Suprapubic skin (tissue), 4 donors: ENCODE measurements at regions not wholly inside any gene's neighbourhood (a gene's known extent, or its start where the extent isn't known, plus 50 kb on each side); places are given as distances from the start of the nearest gene placed in this dataset.

Experiments
- DNase-seq, 2 donors: peaks; one replicate each; pipeline ENCODE4 v3.0.0-alpha.2; 2019; ENCODE audit warnings: low spot score in 2 of 2
- H3K27ac ChIP-seq: fragments of 200-600 bp; sonication (generic); one replicate; pipeline ENCODE4 v1.5.1; 2019
- H3K27me3 ChIP-seq: fragments of 200-600 bp; sonication (generic); one replicate; pipeline ENCODE4 v1.5.1; 2019
- H3K36me3 ChIP-seq: fragments of 200-600 bp; sonication (generic); one replicate; pipeline ENCODE4 v1.5.1; 2019
- H3K4me1 ChIP-seq: fragments of 200-600 bp; sonication (generic); one replicate; pipeline ENCODE4 v1.5.1; 2019
- H3K4me3 ChIP-seq: fragments of 200-600 bp; sonication (generic); one replicate; pipeline ENCODE4 v1.5.1; 2019; ENCODE audit warnings: mild to moderate bottlenecking
- H3K9me3 ChIP-seq: fragments of 200-600 bp; sonication (generic); one replicate; pipeline ENCODE4 v1.5.1; 2019
- EP300 ChIP-seq: sonication (generic); formaldehyde crosslinking; IDR thresholded peaks from one replicate; pipeline ENCODE4 v1.6.1; 2017; ENCODE audit warnings: antibody characterized with exemption
- POLR2A ChIP-seq, 2 donors: fragments of 450-650 bp; IDR thresholded peaks; one replicate each; pipeline ENCODE4 v1.6.1; 2017; ENCODE audit warnings: antibody characterized with exemption in 2 of 2, mild to moderate bottlenecking in 2 of 2, moderate library complexity in 2 of 2
- POLR2AphosphoS5 ChIP-seq, 3 donors: sonication (generic); formaldehyde crosslinking; IDR thresholded peaks; one replicate each; pipeline ENCODE4 v1.6.1; 2017; ENCODE audit warnings: antibody characterized with exemption in 3 of 3
- WGBS: methylation state at CpG from one replicate; pipeline ENCODE4 v1.1.5; 2018; 5-methylcytosine and 5-hydroxymethylcytosine counted together
- TF ChIP-seq, protein P1 (sequence below), 2 donors: fragments of 200-600 bp in 1 of 2; fragments of 450-650 bp in 1 of 2; sonication (generic) in 1 of 2; IDR thresholded peaks; one replicate each; pipeline ENCODE4 v1.5.1; 2016 to 2019; ENCODE audit warnings: antibody characterized with exemption in 2 of 2, mild to moderate bottlenecking in 1 of 2, moderate library complexity in 1 of 2

DNA sequence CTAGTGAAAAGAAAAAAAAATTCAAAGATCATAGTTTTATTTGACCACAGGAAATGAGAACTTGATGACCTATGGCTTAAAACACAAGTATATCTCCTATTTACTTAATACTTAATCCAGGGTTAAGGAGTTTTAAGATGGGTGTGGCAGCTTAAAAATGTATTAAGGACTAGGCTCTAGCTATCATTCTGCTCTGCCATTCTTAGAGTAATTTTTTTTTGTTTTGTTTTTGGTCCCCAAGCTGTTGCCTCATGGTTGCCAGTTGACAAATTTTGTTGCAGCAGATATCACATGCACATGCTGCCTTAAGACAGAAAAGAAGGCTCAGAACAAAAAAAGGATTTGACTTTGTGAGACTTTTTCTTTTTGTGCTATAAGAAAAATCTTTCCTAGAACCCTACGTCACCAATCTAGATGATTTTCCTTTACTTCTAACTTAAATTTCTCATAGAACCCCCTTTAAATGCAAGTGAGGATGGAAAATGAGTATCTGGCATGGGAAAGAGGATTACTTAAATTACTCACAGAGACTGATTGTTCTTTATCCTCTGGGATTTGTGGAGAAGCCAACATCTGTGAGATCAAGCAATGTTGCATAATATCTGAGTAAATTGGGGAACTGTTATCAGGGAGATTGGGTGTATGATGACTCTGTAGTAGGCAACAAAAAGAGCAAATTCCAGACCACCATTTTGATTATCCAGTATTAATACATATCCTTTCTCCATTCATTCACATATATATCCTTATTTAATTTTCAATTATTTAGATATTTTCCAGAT lies 364.7 kb upstream of the CD180 start:
- H3K27me3 ChIP-seq = no peaks in the 10 kb centered on the region
- H3K4me1 ChIP-seq = peaks cover 3% of the 10 kb centered on the region
- TF ChIP-seq EP300 = no peak
- TF ChIP-seq POLR2A (IDR thresholded peaks at IDR 0.05) = no peak
- no peak for TF ChIP-seq POLR2AphosphoS5 (IDR thresholded peaks at IDR 0.05)
- TF ChIP-seq, protein P1, sequence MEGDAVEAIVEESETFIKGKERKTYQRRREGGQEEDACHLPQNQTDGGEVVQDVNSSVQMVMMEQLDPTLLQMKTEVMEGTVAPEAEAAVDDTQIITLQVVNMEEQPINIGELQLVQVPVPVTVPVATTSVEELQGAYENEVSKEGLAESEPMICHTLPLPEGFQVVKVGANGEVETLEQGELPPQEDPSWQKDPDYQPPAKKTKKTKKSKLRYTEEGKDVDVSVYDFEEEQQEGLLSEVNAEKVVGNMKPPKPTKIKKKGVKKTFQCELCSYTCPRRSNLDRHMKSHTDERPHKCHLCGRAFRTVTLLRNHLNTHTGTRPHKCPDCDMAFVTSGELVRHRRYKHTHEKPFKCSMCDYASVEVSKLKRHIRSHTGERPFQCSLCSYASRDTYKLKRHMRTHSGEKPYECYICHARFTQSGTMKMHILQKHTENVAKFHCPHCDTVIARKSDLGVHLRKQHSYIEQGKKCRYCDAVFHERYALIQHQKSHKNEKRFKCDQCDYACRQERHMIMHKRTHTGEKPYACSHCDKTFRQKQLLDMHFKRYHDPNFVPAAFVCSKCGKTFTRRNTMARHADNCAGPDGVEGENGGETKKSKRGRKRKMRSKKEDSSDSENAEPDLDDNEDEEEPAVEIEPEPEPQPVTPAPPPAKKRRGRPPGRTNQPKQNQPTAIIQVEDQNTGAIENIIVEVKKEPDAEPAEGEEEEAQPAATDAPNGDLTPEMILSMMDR (IDR thresholded peaks at IDR 0.05) = no peak
- WGBS = 94% methylated on average over 1 of the region's 1 CpG
- no peak overlapping the region for H3K27ac ChIP-seq
- no peak for DNase-seq
- no peaks in the 10 kb centered on the region for H3K36me3 ChIP-seq
- H3K9me3 ChIP-seq = peaks cover 9% of the 10 kb centered on the region
- H3K4me3 ChIP-seq = no peak overlapping the region

DNA sequence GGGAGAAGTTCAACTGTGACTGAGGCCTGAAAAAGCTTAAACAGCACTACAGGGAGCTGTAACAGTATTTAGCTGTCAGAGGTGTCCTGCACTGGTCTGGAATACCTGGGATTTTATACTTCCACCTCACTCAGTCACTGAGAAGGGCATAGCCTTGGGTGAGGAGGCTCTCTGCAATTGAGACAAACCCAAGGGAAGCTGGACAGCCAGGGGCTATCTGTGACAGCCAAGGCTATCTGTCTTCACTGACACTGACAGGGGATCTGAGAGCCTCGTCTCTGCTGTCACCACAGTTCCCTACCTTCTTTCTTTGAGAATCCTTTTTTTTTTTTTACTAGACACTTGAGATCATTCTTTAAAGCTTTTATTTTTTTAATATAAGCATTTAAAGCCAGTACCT lies 356.2 kb upstream of the CD180 start:
- Histone ChIP-seq H3K36me3 (no peaks in the 10 kb centered on the region), H3K9me3 (no peaks in the 10 kb centered on the region), H3K27ac (no peak overlapping the region), H3K4me3 (no peak overlapping the region), H3K27me3 (no peaks in the 10 kb centered on the region), H3K4me1 (peaks cover 4% of the 10 kb centered on the region)
- 88% methylated on average over 1 of the region's 1 CpG for WGBS
- no peak for DNase-seq
- TF ChIP-seq POLR2A (IDR thresholded peaks at IDR 0.05) = no peak

- H3K9me3 ChIP-seq = no peaks in the 10 kb centered on the region
- peaks cover 4% of the 10 kb centered on the region for H3K4me1 ChIP-seq
- TF ChIP-seq, protein P1 (IDR thresholded peaks at IDR 0.05) = no peak
- no peak for TF ChIP-seq POLR2A (IDR thresholded peaks at IDR 0.05)
- no peak for TF ChIP-seq EP300
- TF ChIP-seq POLR2AphosphoS5 (IDR thresholded peaks at IDR 0.05) = no peak
- H3K4me3 ChIP-seq = no peak overlapping the region
- WGBS = 96% methylated on average over 4 of the region's 4 CpGs
- H3K27ac ChIP-seq = no peak overlapping the region
- no peaks in the 10 kb centered on the region for H3K27me3 ChIP-seq
- no peak for DNase-seq
- H3K36me3 ChIP-seq = no peaks in the 10 kb centered on the region
Measured at GRCh38 chr5:67549947-67550346, 353.3 kb upstream of the CD180 start.

- 47% methylated on average over 3 of the region's 3 CpGs for WGBS
- H3K9me3 ChIP-seq = no peaks in the 10 kb centered on the region
- TF ChIP-seq POLR2AphosphoS5 (IDR thresholded peaks at IDR 0.05) (no peak), POLR2A (IDR thresholded peaks at IDR 0.05) (no peak), EP300 (no peak)
- TF ChIP-seq, protein P1 (IDR thresholded peaks at IDR 0.05) = no peak
- no peak overlapping the region for H3K27ac ChIP-seq
- no peaks in the 10 kb centered on the region for H3K27me3 ChIP-seq
- no peak overlapping the region for H3K4me3 ChIP-seq
- H3K36me3 ChIP-seq = no peaks in the 10 kb centered on the region
- peaks cover 8% of the 10 kb centered on the region for H3K4me1 ChIP-seq
- DNase-seq = no peak
Measured at GRCh38 chr5:67549296-67549618, 352.7 kb upstream of the CD180 start.

GRCh38 chr5:67548520-67549295 lies 352.1 kb upstream of the CD180 start:
- Histone ChIP-seq H3K9me3 (no peaks in the 10 kb centered on the region), H3K4me3 (no peak overlapping the region), H3K4me1 (peaks cover 13% of the 10 kb centered on the region), H3K36me3 (no peaks in the 10 kb centered on the region), H3K27ac (no peak overlapping the region), H3K27me3 (no peaks in the 10 kb centered on the region)
- 70% methylated on average over 8 of the region's 8 CpGs for WGBS
- TF ChIP-seq, protein P1 (IDR thresholded peaks at IDR 0.05) = no peak
- TF ChIP-seq POLR2A (IDR thresholded peaks at IDR 0.05) (no peak), EP300 (no peak), POLR2AphosphoS5 (IDR thresholded peaks at IDR 0.05) (no peak)
- no peak for DNase-seq
